ENCODE measurements at regions not wholly inside any gene's neighbourhood (a gene's known extent, or its start where the extent isn't known, plus 50 kb on each side); places are given as distances from the start of the nearest gene placed in this dataset.

- Histone ChIP-seq H3K27ac (ENCODE audit: low read depth in 2 of 2, low read length in 1 of 2) (no peak overlapping the region), H3K9me3 (peaks cover 5% of the 10 kb centered on the region; the same call in 1 of the 2 replicates), H3K36me3 (replicated peaks in 1 of 2; ENCODE audit: control insufficient read depth in 1 of 2, insufficient read depth in 2 of 2, low read length in 1 of 2) (no peaks in the 10 kb centered on the region), H3K4me3 (ENCODE audit: low read depth in 2 of 2, low read length in 1 of 2) (no peak overlapping the region), H3F3A (replicated peaks; ENCODE audit: insufficient read depth) (no peaks in the 10 kb centered on the region), H3K4me1 (ENCODE audit: control insufficient read depth in 1 of 2, insufficient read depth in 2 of 2, low read depth in 1 of 2, low read length in 1 of 2) (no peaks in the 10 kb centered on the region), H3K9me2 (no peaks in the 10 kb centered on the region), H3K27me3 (ENCODE audit: insufficient read depth) (no peaks in the 10 kb centered on the region), H4K20me1 (ENCODE audit: insufficient read depth) (no peaks in the 10 kb centered on the region), H2AFZ (ENCODE audit: low read depth) (no peak overlapping the region), H3K79me2 (ENCODE audit: insufficient read depth) (no peaks in the 10 kb centered on the region), H3K9ac (no peak overlapping the region), H3K4me2 (no peak overlapping the region)
- POLR2A ChIA-PET = no interaction called here
- CTCF ChIA-PET = no interaction called here
- DNase-seq = no peak
- WGBS (ENCODE audit: low lambda C conversion rate) = 35% methylated on average over 10 of the region's 10 CpGs
- TF ChIP-seq GATA2 (CRISPR knock-in tag; IDR thresholded peaks at IDR 0.05) = no peak
- TF ChIP-seq USF2 (IDR thresholded peaks at IDR 0.05; ENCODE audit: borderline replicate concordance, low read depth, low read length) = no peak
- TF ChIP-seq IRF3 (IDR thresholded peaks at IDR 0.05; ENCODE audit: low read depth, low read length) = no peak
- TF ChIP-seq REST (IDR thresholded peaks at IDR 0.05; ENCODE audit: low read depth, low read length) = no peak
- TF ChIP-seq YY1 (IDR thresholded peaks at IDR 0.05; ENCODE audit: low read depth) = no peak
- no peak for TF ChIP-seq TCF12 (IDR thresholded peaks at IDR 0.05)
- TF ChIP-seq NFIC (IDR thresholded peaks at IDR 0.05; ENCODE audit: borderline replicate concordance) = no peak
- TF ChIP-seq ZBTB33 (IDR thresholded peaks at IDR 0.05; ENCODE audit: borderline replicate concordance, low read depth) = no peak
- no peak for TF ChIP-seq SMC3 (IDR thresholded peaks at IDR 0.05; ENCODE audit: low read depth, low read length)
Observed at GRCh38 chr3:127383656-127384179, 95.9 kb upstream of the PRR20G start.

Data from SK-N-SH (cell line).